GM21390 (cell line): ENCODE measurements at regions not wholly inside any gene's neighbourhood (a gene's known extent, or its start where the extent isn't known, plus 50 kb on each side); places are given as distances from the start of the nearest gene placed in this dataset.
"Not testable (repeated sequence)": the region's sequence is repeated elsewhere in the genome, so short reads cannot be mapped to it uniquely, and the experiment has no call there.

Source experiments
- ATAC-seq: cut with Tn5 transposase; IDR thresholded peaks from one replicate; pipeline ENCODE4 v1.9.1; 2021; ENCODE audit not compliant: unreplicated experiment

GRCh38 chr2:228533156-228533555 is 351.7 kb upstream of the SPHKAP start:
- no peak for ATAC-seq

DNA sequence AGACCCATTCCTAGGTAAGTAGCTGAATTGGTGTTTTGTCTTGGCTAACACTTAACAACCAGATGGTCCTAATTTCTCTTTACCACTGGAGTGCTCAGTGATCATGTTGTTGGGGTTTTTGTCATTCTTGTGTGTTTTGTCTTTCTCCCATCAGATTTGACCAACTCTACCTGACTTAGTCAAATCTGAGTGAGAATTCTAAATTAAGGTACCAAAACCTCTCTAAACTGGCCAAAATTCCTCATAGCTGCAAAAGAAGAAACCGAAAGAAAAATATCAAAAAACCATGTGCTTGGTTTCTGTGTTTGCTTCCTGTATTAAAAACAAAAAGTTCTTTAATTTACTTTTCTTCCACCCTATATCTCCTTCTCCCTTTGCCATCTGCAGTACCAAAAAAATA is 350.7 kb upstream of the SPHKAP start:
- ATAC-seq: no peak

GRCh38 chr2:228527197-228527881 is 345.9 kb upstream of the SPHKAP start:
- no peak for ATAC-seq

- ATAC-seq: no peak
Observed at GRCh38 chr2:228526687-228527086, 345.2 kb upstream of the SPHKAP start.

- ATAC-seq: no peak
Observed at GRCh38 chr2:228522977-228523376, 341.5 kb upstream of the SPHKAP start.

DNA sequence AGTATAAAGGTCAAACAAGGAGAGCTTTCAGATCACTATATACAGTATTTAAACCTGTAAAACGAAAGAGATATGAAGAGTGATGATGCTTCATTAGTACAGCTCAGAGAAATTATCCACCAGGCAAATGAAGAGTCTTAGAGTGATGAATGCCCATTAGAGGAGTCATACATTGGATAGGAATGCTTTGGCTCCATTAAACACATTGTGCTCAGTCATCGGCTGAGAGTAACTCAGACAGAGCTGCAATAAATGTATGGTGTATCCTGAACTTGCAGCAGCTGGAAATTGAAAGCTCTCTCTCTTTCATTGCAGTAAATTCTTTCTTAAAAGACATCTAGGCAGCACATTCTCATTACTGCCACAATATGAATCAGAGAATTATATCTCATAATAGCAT is 340.8 kb upstream of the SPHKAP start:
- no peak for ATAC-seq

- no peak for ATAC-seq
Observed at GRCh38 chr2:228519561-228519960, 338.1 kb upstream of the SPHKAP start.

- no peak for ATAC-seq
Observed at GRCh38 chr2:228516019-228516418, 334.5 kb upstream of the SPHKAP start.

- not testable (repeated sequence) for ATAC-seq
Observed at GRCh38 chr2:228513480-228513879, 332.0 kb upstream of the SPHKAP start.

- ATAC-seq: no peak
Observed at GRCh38 chr2:228509021-228509420, 327.5 kb upstream of the SPHKAP start.

GRCh38 chr2:228507870-228508269 is 326.4 kb upstream of the SPHKAP start:
- no peak for ATAC-seq

DNA sequence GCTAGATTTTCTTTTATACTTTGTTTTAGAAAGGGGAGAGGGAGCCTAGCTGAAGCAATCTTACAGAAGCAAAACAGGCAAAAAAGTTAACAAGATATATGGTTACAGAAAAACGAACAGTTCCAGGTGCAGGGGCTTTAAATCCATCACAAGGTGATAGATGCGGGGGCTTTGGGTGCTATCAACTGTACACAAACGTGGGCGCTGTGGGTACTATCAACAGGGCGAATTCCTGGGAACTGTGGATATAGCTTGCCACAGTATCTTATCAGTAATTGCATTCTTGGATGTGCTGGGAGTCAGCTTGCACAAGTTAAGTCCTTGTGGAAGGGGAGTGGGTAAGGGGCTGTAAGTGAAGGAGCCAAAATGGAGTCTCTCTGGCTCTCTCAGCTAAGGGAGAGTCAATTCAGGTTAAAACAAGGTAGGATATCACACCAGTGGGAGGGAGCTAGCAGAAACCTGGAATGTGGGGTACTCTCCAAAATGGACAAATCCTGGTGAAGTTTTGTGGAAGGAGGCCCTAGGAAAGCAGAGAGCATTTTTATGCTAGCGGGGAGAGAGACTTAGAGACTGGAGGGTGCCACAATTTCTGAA is 325.8 kb upstream of the SPHKAP start:
- no peak for ATAC-seq

- ATAC-seq: no peak
Observed at GRCh38 chr2:228503731-228504130, 322.2 kb upstream of the SPHKAP start.

GRCh38 chr2:228493852-228494251 is 312.4 kb upstream of the SPHKAP start:
- ATAC-seq: no peak

DNA sequence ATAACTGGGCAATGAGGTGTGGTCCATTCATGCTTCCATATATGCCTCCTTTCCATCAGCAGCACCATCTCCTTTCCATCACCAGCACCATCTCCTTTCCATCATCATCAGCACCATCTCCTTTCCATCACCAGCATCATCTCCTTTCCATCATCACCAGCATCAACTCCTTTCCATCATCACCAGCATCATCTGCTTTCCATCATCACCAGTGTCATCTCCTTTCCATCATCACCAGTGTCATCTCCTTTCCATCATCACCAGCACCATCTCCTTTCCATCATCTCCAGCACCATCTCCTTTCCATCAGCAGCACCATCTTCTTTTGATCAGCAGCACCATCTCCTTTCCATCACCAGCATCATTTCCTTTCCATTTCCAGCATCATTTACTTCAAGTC is 297.5 kb upstream of the SPHKAP start:
- no peak for ATAC-seq

DNA sequence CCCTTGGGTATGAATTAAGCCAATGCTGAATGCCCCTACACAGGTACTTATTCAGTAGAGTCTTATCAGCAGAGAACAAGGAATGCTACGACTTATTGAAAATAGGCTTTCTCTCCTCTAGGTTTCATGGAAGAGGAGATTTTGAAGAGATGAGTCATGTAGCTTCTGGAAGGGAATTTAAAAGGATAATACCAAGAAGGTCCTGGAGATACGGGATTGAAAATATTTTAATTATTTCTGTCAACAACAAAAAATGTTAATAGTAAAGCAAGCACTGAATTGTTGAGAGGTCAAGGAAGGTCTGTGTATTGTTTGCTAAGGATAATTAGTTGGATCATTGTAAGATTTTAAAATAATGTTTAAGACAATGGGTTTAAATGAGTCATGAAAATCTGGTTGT is 293.0 kb upstream of the SPHKAP start:
- no peak for ATAC-seq

DNA sequence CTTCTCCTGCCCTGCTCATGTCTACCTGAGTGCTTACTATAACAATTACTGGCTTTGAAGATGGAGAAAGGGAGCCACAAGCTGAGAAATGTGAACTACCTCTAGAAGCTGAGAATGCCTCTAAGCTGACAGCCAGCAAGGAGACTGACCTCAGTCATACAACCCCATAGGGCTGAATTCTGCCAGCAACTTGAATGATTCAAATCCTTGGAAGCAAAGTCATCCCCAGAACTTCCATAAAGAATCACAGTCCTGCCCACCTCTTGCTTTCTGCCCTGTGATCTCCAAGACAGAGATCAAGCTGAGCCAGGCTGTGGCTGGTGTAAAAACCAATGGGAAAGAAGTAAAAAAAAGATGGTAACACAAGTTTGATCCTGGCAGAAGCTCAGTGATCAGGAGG is 288.2 kb upstream of the SPHKAP start:
- no peak for ATAC-seq

- no peak for ATAC-seq
Observed at GRCh38 chr2:228466851-228467250, 285.4 kb upstream of the SPHKAP start.

DNA sequence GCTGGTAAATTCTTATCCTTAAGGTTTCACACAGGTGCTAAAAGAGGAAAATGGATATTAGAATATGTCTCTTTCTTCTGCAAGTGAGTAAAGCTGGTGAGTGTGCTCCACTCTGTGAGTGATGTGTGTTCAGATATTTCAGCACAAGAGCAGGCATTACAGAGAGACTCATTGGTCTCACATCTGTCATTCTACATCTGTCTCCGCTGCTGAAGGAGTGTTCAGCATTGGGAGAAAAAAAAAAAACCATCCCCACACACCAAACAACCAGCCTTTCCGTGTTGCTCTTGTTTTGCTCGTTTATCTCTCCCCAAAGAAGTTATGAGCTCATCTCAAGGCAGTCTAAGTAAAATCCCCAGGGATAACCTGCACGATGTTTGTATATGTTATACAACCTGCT is 283.9 kb upstream of the SPHKAP start:
- ATAC-seq: no peak

GRCh38 chr2:228458364-228458763 is 276.9 kb upstream of the SPHKAP start:
- ATAC-seq: no peak

- ATAC-seq: no peak
Observed at GRCh38 chr2:228447266-228447915, 265.9 kb upstream of the SPHKAP start.

GRCh38 chr2:228446734-228447133 is 265.2 kb upstream of the SPHKAP start:
- no peak for ATAC-seq
